Spleen (tissue), 7 donors: ENCODE measurements at regions not wholly inside any gene's neighbourhood (a gene's known extent, or its start where the extent isn't known, plus 50 kb on each side); places are given as distances from the start of the nearest gene placed in this dataset.

Experiments
- CTCF ChIP-seq, 11 experiments: fragments of 200-600 bp in 7 of 11; fragments of 450-650 bp in 4 of 11; sonication (generic) in 4 of 11; IDR thresholded peaks in 8 of 11; conservative IDR thresholded peaks in 3 of 11; 1 replicate in 7 of 11; 2 replicates in 4 of 11; pipeline versions ENCODE4 v1.4.0 to v1.8.0; 2016 to 2021; ENCODE audit warnings: antibody characterized with exemption in 11 of 11, inconsistent platforms in 4 of 11, mild to moderate bottlenecking in 1 of 11
- POLR2A ChIP-seq, 3 donors: fragments of 450-650 bp; IDR thresholded peaks; one replicate each; pipeline ENCODE4 v1.5.1; 2017; ENCODE audit warnings: antibody characterized with exemption in 3 of 3, mild to moderate bottlenecking in 1 of 3
- POLR2AphosphoS5 ChIP-seq, 3 donors: sonication (generic); formaldehyde crosslinking; IDR thresholded peaks; one replicate each; pipeline ENCODE4 v1.5.1; 2017; ENCODE audit warnings: antibody characterized with exemption in 3 of 3
- donor health status: DM: no; HTN: no; CAD: no; lungs with moderate emphysema.
- donor health status: DM: no; HTN: no; CAD: no.
- donor health status: DM: no; HTN: no; CAD: no.

- no peak for TF ChIP-seq CTCF (IDR thresholded peaks at IDR 0.05 in 8 of 11, conservative IDR thresholded peaks at IDR 0.05 in 3 of 11)
- no peak for TF ChIP-seq POLR2AphosphoS5 (IDR thresholded peaks at IDR 0.05)
- no peak for TF ChIP-seq POLR2A (IDR thresholded peaks at IDR 0.05)
These were observed 366.7 kb downstream of the FIGN start for GRCh38 chr2:163369111-163369510.
